GM21717 (cell line): ENCODE measurements at regions not wholly inside any gene's neighbourhood (a gene's known extent, or its start where the extent isn't known, plus 50 kb on each side); places are given as distances from the start of the nearest gene placed in this dataset.
"Not testable (repeated sequence)": the region's sequence is repeated elsewhere in the genome, so short reads cannot be mapped to it uniquely, and the experiment has no call there.

Experiments used
- ATAC-seq: cut with Tn5 transposase; IDR thresholded peaks from one replicate; pipeline ENCODE4 v1.9.1; 2021; ENCODE audit warnings: mild to moderate bottlenecking, moderate library complexity; ENCODE audit not compliant: unreplicated experiment

GRCh38 chr5:26003966-26004365, 1034.4 kb downstream of the CDH9 start:
- no peak for ATAC-seq

DNA sequence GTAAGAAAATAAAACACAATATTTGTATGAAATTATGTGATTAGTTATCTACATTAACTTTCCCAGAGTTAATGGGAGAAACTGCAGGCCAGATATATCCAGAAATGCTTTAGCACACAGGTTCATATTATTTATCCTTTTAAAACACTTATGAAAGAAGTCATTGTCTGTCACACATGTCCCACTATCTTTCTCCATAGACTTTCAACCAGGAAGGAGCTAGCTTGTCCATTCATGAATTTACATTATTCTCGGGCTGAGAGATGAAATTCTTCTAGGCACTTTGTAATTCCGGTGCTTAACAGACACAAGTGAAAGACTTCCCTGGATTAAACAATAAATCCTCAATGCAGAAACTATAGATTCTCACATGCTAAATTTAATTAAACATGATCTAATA, 1043.2 kb downstream of the CDH9 start:
- ATAC-seq = no peak

DNA sequence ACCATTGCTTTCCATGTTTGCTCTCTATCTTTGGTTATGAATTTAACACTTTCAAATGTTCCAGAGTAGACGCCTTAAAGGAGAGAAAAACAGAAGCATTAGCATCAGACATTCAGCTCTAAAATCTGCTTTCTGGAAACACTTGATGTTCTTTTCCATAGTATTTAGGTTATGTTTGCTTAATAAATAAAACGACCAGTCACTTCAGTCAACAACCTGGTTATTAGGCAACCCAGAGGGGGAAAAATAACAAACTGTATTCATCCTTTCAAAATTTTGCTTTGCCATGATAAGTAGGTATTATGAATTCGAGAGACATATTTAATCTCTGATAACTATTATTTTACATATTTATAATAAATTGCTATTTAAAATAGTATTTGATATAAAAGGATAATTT, 1044.7 kb downstream of the CDH9 start:
- ATAC-seq = no peak

- no peak for ATAC-seq
Measured at GRCh38 chr5:25991639-25992038, 1046.7 kb downstream of the CDH9 start.

GRCh38 chr5:25990771-25991170, 1047.6 kb downstream of the CDH9 start:
- no peak for ATAC-seq

DNA sequence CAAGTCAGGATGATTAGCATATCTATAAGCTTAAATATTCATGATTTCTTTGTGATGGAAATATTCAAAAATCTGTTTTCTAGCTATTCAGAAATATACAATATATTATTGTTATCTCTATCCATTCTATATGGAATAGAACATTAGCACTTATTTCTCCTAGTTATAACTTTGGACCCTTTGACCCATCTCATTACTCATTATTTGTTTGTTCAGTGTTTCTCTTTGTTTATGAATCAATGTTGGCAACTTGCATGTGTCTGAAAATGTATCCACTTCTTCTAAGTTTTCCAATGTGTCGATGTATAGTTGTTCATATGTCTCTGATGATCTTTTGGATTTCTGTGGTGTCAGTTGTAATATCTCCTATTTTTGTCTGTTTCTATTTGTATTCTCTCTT, 1059.3 kb downstream of the CDH9 start:
- ATAC-seq = no peak

DNA sequence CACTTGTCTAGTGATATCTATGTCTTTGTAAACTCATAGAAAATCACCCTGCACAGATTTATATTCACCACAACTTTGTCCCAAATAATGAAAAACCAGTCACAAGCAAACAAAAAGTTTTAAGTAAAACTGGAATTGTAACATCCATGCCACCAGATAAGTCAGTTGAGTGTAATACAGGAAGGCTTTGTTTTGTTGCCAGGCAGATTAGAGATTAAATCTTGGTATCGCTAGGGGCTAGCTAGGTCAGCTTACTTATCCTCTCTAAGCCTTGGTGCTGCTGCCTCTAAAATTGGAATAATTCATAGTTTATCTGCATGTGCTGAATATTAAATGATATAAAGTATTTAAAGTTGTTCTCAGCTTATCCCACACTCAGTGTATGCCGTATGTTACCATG, 1062.5 kb downstream of the CDH9 start:
- no peak for ATAC-seq

GRCh38 chr5:25974451-25974850, 1063.9 kb downstream of the CDH9 start:
- no peak for ATAC-seq

DNA sequence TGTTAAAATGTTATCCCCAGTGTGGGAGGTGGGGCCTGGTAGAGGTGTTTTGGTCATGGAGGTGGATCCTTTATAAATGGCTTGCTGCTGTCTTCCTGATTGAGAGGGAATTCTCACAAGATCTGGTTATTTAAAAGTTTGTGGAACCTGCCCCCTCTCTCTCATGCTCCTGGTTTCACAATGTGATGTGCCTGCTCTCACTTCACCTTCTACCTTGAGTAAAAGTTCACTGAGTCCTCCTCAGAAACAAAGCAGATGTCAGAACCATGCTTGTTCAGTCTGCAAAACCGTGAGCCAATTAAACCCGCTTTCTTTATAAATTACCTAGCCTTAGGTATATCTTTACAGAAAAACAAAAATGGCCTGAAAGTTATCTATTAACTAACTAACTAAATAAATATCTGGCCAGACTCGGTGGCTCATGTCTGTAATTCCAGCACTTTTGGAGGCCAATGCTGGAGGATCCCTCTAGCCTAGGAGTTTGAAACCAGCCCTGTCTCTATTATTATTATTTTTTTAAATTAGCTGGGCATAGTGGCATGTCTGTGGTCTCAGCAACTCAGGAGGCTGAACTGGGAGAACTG, 1067.4 kb downstream of the CDH9 start:
- no peak for ATAC-seq

DNA sequence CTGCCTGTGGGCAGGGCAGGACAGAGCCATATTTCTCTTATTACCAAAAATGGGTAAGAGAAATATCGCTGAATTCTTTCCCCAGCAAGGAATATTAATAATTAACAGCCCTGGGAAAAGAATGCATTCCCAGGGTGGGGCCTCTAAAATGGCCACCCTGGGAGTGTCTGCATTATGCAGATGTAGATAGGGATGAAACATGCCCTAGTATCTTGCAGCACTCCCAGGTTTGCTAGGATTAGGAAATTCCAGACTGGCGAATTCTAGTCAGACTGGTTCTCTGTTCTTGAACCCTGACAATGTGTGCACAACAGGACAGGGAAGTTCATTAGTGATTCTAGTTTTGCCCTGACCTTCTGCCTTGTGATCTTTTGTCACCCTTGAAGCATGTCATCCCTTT, 1069.3 kb downstream of the CDH9 start:
- ATAC-seq = not testable (repeated sequence)

- no peak for ATAC-seq
Measured at GRCh38 chr5:25964009-25964372, 1074.4 kb downstream of the CDH9 start.

DNA sequence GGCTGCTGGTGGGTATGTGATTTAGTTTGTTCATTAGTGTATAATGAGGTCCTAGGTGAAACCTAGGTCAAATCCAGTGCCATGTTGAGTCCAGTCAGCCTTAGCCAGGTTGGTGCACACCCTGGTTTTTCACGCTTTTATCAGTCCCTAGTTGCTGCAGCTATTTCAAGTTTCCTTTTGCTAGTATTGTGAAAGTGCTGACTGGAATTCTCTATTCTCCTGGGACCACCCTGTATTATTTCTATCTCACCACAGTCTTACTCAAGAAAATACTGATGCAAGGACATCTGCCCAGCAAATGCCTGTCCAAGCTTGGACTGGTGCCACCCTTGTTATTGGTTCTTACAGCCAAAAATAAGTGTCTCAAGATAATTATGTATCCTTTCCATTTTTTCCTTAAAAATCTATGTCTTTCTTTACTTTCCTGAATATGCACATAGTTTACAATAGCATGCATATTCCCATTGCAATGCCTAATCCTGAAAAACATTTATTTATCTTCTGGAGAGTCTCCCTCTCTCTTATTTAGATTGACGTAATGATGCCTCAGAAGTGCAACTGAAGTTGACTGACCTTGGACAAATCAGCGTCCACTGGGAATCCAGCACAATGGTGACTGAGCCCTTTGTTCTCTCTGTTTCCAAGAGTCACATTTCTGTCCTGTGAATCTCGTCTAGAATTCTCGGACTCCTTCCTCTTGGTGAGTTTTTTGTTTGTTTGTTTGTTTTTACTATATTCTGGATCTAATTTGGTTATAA, 1075.0 kb downstream of the CDH9 start:
- no peak for ATAC-seq

GRCh38 chr5:25955337-25955736, 1083.0 kb downstream of the CDH9 start:
- no peak for ATAC-seq

- no peak for ATAC-seq
Measured at GRCh38 chr5:25950681-25951080, 1087.7 kb downstream of the CDH9 start.

DNA sequence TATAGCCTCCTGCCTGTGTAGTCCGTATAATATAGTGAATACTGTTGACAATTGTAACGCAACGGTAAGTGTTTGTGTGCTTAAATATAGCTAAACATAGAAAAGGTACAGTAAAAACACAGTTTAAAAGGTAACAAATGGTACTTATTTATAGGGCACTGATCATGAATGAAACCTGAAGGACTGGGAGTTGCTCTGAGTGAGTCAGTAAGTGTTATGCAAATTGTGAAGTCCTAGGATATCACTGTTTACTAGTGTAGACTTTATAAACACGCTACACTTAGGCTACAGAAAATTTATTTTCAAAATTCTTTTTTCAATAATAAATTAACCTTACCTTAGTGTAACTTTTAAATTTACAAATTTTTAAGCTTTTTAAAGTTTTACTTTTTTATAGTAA, 1090.1 kb downstream of the CDH9 start:
- ATAC-seq = no peak

GRCh38 chr5:25944786-25945185, 1093.6 kb downstream of the CDH9 start:
- no peak for ATAC-seq

- ATAC-seq = no peak
Measured at GRCh38 chr5:25909163-25909562, 1129.2 kb downstream of the CDH9 start.

- no peak for ATAC-seq
Measured at GRCh38 chr5:25905646-25906045, 1132.7 kb downstream of the CDH9 start.

DNA sequence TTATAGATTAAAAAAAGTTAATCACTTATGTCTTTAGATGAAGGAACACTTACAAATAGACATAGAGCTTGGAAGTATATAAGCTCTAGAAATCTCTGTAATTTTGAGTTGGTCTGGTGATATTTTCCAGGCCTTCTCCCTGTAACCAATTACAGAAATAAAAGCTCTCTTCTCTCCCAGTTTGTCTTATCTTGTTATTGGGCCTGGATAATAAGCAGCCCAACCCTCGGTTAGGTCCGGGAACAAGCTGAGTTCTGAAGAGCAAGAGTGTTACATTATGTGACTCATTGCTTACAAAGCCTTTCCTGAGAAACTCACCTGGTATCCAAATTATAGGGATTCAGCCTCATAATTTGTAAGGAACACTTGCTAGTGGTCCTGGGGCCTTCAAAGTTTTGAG, 1146.2 kb downstream of the CDH9 start:
- no peak for ATAC-seq

- ATAC-seq = no peak
Measured at GRCh38 chr5:25891691-25892090, 1146.7 kb downstream of the CDH9 start.

- no peak for ATAC-seq
Measured at GRCh38 chr5:25881318-25882036, 1156.9 kb downstream of the CDH9 start.

DNA sequence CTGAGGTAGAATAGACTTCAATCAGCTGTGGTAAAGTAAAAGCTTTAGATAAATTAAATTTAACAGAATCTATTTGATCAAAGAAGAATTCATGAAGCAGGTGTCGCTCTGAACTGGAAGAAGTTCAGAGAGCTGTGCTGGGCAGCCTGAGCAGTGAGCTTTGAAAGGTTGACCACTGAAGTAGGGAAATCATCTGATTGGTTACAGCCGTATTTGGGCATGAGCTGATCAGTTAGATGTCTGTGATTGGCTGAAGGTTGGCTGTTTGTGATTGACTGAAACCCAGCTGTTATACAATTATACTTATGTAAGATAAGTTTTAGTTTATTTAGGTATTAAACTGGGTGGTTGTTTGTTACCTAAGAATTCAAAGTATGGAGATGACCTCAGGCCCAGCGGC, 1174.6 kb downstream of the CDH9 start:
- no peak for ATAC-seq
